ENCODE measurements at regions not wholly inside any gene's neighbourhood (a gene's known extent, or its start where the extent isn't known, plus 50 kb on each side); places are given as distances from the start of the nearest gene placed in this dataset.

GRCh38 chr20:57829805-57830514, 120.1 kb upstream of the PMEPA1 start:
- BruUV-seq (replicated peaks), result no TSS peak
- Histone ChIP-seq H3K27me3 (replicated peaks in 1 of 2; ENCODE audit: control insufficient read depth in 2 of 2, insufficient read depth in 2 of 2, low read length in 1 of 2) (peaks cover 4 to 7% of the 10 kb centered on the region in 2 experiments; a peak in 3 of 4 replicates), H3K9ac (ENCODE audit: control insufficient read depth, insufficient read depth, low read length) (no peak overlapping the region), H2AFZ (ENCODE audit: control insufficient read depth, low read depth, low read length) (no peak overlapping the region), H3K4me2 (ENCODE audit: control insufficient read depth, insufficient read depth) (no peak overlapping the region), H3K4me3 (no peak overlapping the region), H3K79me2 (ENCODE audit: control insufficient read depth, insufficient read depth, low read length) (no peaks in the 10 kb centered on the region), H4K20me1 (ENCODE audit: control insufficient read depth, insufficient read depth) (no peaks in the 10 kb centered on the region), H3K9me3 (replicated peaks; ENCODE audit: control insufficient read depth, insufficient read depth, low read length) (no peaks in the 10 kb centered on the region), H3K36me3 (ENCODE audit: control insufficient read depth in 2 of 2, insufficient read depth in 2 of 2, low read length in 1 of 2) (no peaks in the 10 kb centered on the region), H3K4me1 (ENCODE audit: control insufficient read depth, insufficient read depth, low read length) (no peaks in the 10 kb centered on the region), H3K27ac (ENCODE audit: control insufficient read depth, insufficient read depth) (no peak overlapping the region)
- FAIRE-seq, result no peak
- ATAC-seq, result no peak
- ChIA-PET SMC1A (ENCODE audit: uncharacterized antibody, unreplicated experiment) (no interaction called here), CTCF (no interaction called here), POLR2A (no interaction called here), RAD21 (ENCODE audit: unreplicated experiment) (no interaction called here)
- intact Hi-C loops (cut with micrococcal nuclease; ENCODE audit: unreplicated experiment), result no loop called here
- in situ Hi-C loops (cut with MboI), result no loop called here
- no peak for TF ChIP-seq CREM (IDR thresholded peaks at IDR 0.05; ENCODE audit: low read depth)
- TF ChIP-seq RAD21 (IDR thresholded peaks at IDR 0.05; ENCODE audit: insufficient read depth, low read depth, low read length), result no peak
- no peak for TF ChIP-seq IKZF2 (IDR thresholded peaks at IDR 0.05)
- TF ChIP-seq ATF2 (IDR thresholded peaks at IDR 0.05; ENCODE audit: low read length), result no peak
- TF ChIP-seq NRF1 (conservative IDR thresholded peaks at IDR 0.05; ENCODE audit: low read depth, low read length), result no peak
- TF ChIP-seq E4F1 (IDR thresholded peaks at IDR 0.05; ENCODE audit: borderline replicate concordance, partially characterized antibody), result no peak
- no peak for TF ChIP-seq YY1 (IDR thresholded peaks at IDR 0.05; ENCODE audit: low read depth, low read length)
- TF ChIP-seq ZNF24 (IDR thresholded peaks at IDR 0.05), result no peak
- DNase-seq (ENCODE audit: low read depth, low spot score), result no peak
- 49% methylated on average over 9 of the region's 9 CpGs for WGBS (ENCODE audit: insufficient coverage, insufficient replicate concordance, low lambda C conversion rate, missing lambda C conversion rate)

Measured in GM12878 (cell line).